OCI-LY1 (cell line): ENCODE measurements at regions not wholly inside any gene's neighbourhood (a gene's known extent, or its start where the extent isn't known, plus 50 kb on each side); places are given as distances from the start of the nearest gene placed in this dataset.

Source experiments
- EZH2 ChIP-seq: fragments of 200-600 bp; sonication (generic), shearing (Covaris generic); IDR thresholded peaks from 2 replicates; pipeline ENCODE4 v1.8.0; 2017; ENCODE audit warnings: borderline replicate concordance, mixed run types, mild to moderate bottlenecking, antibody characterized with exemption, low read length, moderate library complexity, mixed read lengths
- TF ChIP-seq, protein P1 (sequence below): fragments of 200-600 bp; sonication (generic), shearing (Covaris generic); IDR thresholded peaks from 2 replicates; pipeline ENCODE4 v1.5.1; 2017; ENCODE audit warnings: mild to moderate bottlenecking, antibody characterized with exemption, low read length, moderate library complexity, mixed read lengths

- TF ChIP-seq, protein P1, sequence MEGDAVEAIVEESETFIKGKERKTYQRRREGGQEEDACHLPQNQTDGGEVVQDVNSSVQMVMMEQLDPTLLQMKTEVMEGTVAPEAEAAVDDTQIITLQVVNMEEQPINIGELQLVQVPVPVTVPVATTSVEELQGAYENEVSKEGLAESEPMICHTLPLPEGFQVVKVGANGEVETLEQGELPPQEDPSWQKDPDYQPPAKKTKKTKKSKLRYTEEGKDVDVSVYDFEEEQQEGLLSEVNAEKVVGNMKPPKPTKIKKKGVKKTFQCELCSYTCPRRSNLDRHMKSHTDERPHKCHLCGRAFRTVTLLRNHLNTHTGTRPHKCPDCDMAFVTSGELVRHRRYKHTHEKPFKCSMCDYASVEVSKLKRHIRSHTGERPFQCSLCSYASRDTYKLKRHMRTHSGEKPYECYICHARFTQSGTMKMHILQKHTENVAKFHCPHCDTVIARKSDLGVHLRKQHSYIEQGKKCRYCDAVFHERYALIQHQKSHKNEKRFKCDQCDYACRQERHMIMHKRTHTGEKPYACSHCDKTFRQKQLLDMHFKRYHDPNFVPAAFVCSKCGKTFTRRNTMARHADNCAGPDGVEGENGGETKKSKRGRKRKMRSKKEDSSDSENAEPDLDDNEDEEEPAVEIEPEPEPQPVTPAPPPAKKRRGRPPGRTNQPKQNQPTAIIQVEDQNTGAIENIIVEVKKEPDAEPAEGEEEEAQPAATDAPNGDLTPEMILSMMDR, result no peak
- no peak for TF ChIP-seq EZH2
Observed at GRCh38 chr21:35384375-35384774, 335.3 kb upstream of the RUNX1 start.
